H9 (cell line): ENCODE measurements at regions not wholly inside any gene's neighbourhood (a gene's known extent, or its start where the extent isn't known, plus 50 kb on each side); places are given as distances from the start of the nearest gene placed in this dataset.

ENCODE experiments used
- DNase-seq: peaks from one replicate; pipeline ENCODE4 v3.0.0-alpha.2; 2017
- H2AFZ ChIP-seq: one replicate; pipeline ENCODE4 v1.6.1; 2013; ENCODE audit warnings: mild to moderate bottlenecking, low read length, control low read depth, moderate library complexity
- H2AK5ac ChIP-seq: 2 replicates; pipeline ENCODE4 v1.6.1; 2013; ENCODE audit warnings: low read length, control low read depth, mixed read lengths; ENCODE audit not compliant: insufficient read length
- H2BK120ac ChIP-seq: one replicate; pipeline ENCODE4 v1.6.1; 2013; ENCODE audit warnings: low read depth, mild to moderate bottlenecking, low read length, control low read depth, inconsistent platforms; ENCODE audit not compliant: poor library complexity, severe bottlenecking
- H2BK12ac ChIP-seq: 2 replicates; pipeline ENCODE4 v1.6.1; 2013; ENCODE audit warnings: low read length, control low read depth, mixed read lengths, low read depth; ENCODE audit not compliant: insufficient read length
- H2BK15ac ChIP-seq: 2 replicates; pipeline ENCODE4 v1.6.1; 2013; ENCODE audit warnings: low read depth, low read length, control low read depth
- H2BK20ac ChIP-seq: one replicate; pipeline ENCODE4 v1.6.1; 2013; ENCODE audit warnings: low read depth, mild to moderate bottlenecking, low read length, control low read depth, inconsistent platforms; ENCODE audit not compliant: poor library complexity, severe bottlenecking
- H2BK5ac ChIP-seq: 2 replicates; pipeline ENCODE4 v1.6.1; 2013; ENCODE audit warnings: low read length, control low read depth, mixed read lengths; ENCODE audit not compliant: insufficient read length
- H3K14ac ChIP-seq: 2 replicates; pipeline ENCODE4 v1.6.1; 2013; ENCODE audit warnings: low read length, control low read depth; ENCODE audit not compliant: insufficient read depth
- H3K18ac ChIP-seq: 2 replicates; pipeline ENCODE4 v1.6.1; 2013; ENCODE audit warnings: low read depth, mild to moderate bottlenecking, mixed read lengths, low read length, control low read depth; ENCODE audit not compliant: insufficient read length
- H3K23ac ChIP-seq: 2 replicates; pipeline ENCODE4 v1.6.1; 2013; ENCODE audit warnings: low read length, control low read depth, mixed read lengths, low read depth; ENCODE audit not compliant: insufficient read length
- H3K23me2 ChIP-seq: 2 replicates; pipeline ENCODE4 v1.6.1; 2013; ENCODE audit warnings: low read depth, mild to moderate bottlenecking, mixed read lengths, low read length, control low read depth; ENCODE audit not compliant: insufficient read length, poor library complexity, severe bottlenecking
- H3K27ac ChIP-seq: 2 replicates; pipeline ENCODE4 v1.5.1; 2013; ENCODE audit warnings: low read length, control low read depth, mixed read lengths, low read depth; ENCODE audit not compliant: insufficient read length
- H3K27me3 ChIP-seq: 2 replicates; pipeline ENCODE4 v1.6.1; 2013; ENCODE audit warnings: low read length, control low read depth, inconsistent platforms; ENCODE audit not compliant: insufficient read depth
- H3K4ac ChIP-seq: 2 replicates; pipeline ENCODE4 v1.6.1; 2013; ENCODE audit warnings: low read depth, mild to moderate bottlenecking, control low read depth, inconsistent platforms, low read length, moderate library complexity
- H3K4me1 ChIP-seq: 2 replicates; pipeline ENCODE4 v1.6.1; 2013; ENCODE audit warnings: low read length, control low read depth, inconsistent platforms; ENCODE audit not compliant: insufficient read depth
- H3K4me2 ChIP-seq: 2 replicates; pipeline ENCODE4 v1.6.1; 2013; ENCODE audit warnings: low read length, control low read depth, mixed read lengths; ENCODE audit not compliant: insufficient read length, insufficient read depth
- H3K56ac ChIP-seq: 2 replicates; pipeline ENCODE4 v1.6.1; 2013; ENCODE audit warnings: low read depth, mild to moderate bottlenecking, mixed read lengths, low read length, control low read depth; ENCODE audit not compliant: insufficient read length
- H3K79me1 ChIP-seq: 2 replicates; pipeline ENCODE4 v1.6.1; 2013; ENCODE audit warnings: low read depth, mild to moderate bottlenecking, moderate library complexity, low read length, control low read depth, inconsistent platforms; ENCODE audit not compliant: insufficient read depth, poor library complexity, severe bottlenecking
- H3K79me2 ChIP-seq: 2 replicates; pipeline ENCODE4 v1.6.1; 2013; ENCODE audit warnings: low read length, control low read depth, inconsistent platforms; ENCODE audit not compliant: insufficient read depth
- H3K9ac ChIP-seq: 2 replicates; pipeline ENCODE4 v1.6.1; 2013; ENCODE audit warnings: low read length, control low read depth, mixed read lengths; ENCODE audit not compliant: insufficient read length; ENCODE audit errors: extremely low read depth
- H3K9me3 ChIP-seq: one replicate; pipeline ENCODE4 v1.6.1; 2013; ENCODE audit warnings: low read depth, low read length, inconsistent platforms; ENCODE audit not compliant: control insufficient read depth
- H3T11ph ChIP-seq: one replicate; pipeline ENCODE4 v1.6.1; 2013; ENCODE audit warnings: mild to moderate bottlenecking, low read length, control low read depth, inconsistent platforms
- H4K20me1 ChIP-seq: one replicate; pipeline ENCODE4 v1.6.1; 2013; ENCODE audit not compliant: control insufficient read depth, insufficient read length, insufficient read depth
- H4K5ac ChIP-seq: 2 replicates; pipeline ENCODE4 v1.6.1; 2013; ENCODE audit warnings: low read depth, mild to moderate bottlenecking, mixed read lengths, low read length, control low read depth; ENCODE audit not compliant: insufficient read length
- H4K8ac ChIP-seq: replicated peaks from 2 replicates; pipeline ENCODE4 v1.6.1; 2013; ENCODE audit warnings: low read length, control low read depth, mixed read lengths, low read depth; ENCODE audit not compliant: insufficient read length
- H4K91ac ChIP-seq: 2 replicates; pipeline ENCODE4 v1.6.1; 2013; ENCODE audit warnings: low read depth, mild to moderate bottlenecking, moderate library complexity, mixed read lengths, low read length, control low read depth; ENCODE audit not compliant: insufficient read length
- H3K27ac Mint-ChIP-seq, 3 experiments: 2 replicates in 2 of 3; 3 replicates in 1 of 3; pipeline ENCODE4 v1.8.0; 2020 to 2021; ENCODE audit warnings: mixed read lengths in 3 of 3, mild to moderate bottlenecking in 1 of 3, moderate library complexity in 1 of 3
- H3K27me3 Mint-ChIP-seq: 2 replicates; pipeline ENCODE4 v1.8.0; 2021; ENCODE audit warnings: low read depth, mild to moderate bottlenecking, moderate library complexity, mixed read lengths
- H3K36me3 Mint-ChIP-seq, 3 experiments: 2 replicates in 2 of 3; 3 replicates in 1 of 3; pipeline ENCODE4 v1.8.0; 2020 to 2021; ENCODE audit warnings: low read depth in 3 of 3, mixed read lengths in 3 of 3; ENCODE audit not compliant: insufficient read depth in 1 of 3
- H3K4me1 Mint-ChIP-seq, 2 experiments: 2 replicates each; pipeline ENCODE4 v1.8.0; 2020; ENCODE audit warnings: mixed read lengths in 2 of 2
- H3K4me3 Mint-ChIP-seq, 2 experiments: 2 replicates in 1 of 2; 3 replicates in 1 of 2; pipeline ENCODE4 v1.8.0; 2020 to 2021; ENCODE audit warnings: mild to moderate bottlenecking in 2 of 2, mixed read lengths in 2 of 2, moderate library complexity in 1 of 2
- H3K9me3 Mint-ChIP-seq, 2 experiments: 2 replicates in 1 of 2; 3 replicates in 1 of 2; pipeline ENCODE4 v1.8.0; 2020; ENCODE audit warnings: mild to moderate bottlenecking in 2 of 2, mixed read lengths in 2 of 2, moderate library complexity in 1 of 2
- CTCF ChIP-seq: fragments of 200-600 bp; sonication (generic); conservative IDR thresholded peaks from 3 replicates; pipeline ENCODE4 v1.8.0; 2021; ENCODE audit warnings: antibody characterized with exemption, mild to moderate bottlenecking
- WGBS: extraction: QIAGEN DNeasy Blood & Tissue Kit; methylation state at CpG from one replicate; pipeline ENCODE4 v1.1.7; 2013; ENCODE audit warnings: missing lambda C conversion rate, low lambda C conversion rate, mixed read lengths; ENCODE audit not compliant: insufficient read length; ENCODE audit errors: extremely low coverage; 5-methylcytosine and 5-hydroxymethylcytosine counted together

GRCh38 chr7:80070391-80070790, 64.2 kb upstream of the GNAI1 start:
- TF ChIP-seq CTCF = no peak
- H3K79me2 ChIP-seq = no peaks in the 10 kb centered on the region

More at GRCh38 chr7:80070391-80070790, 64.2 kb upstream of the GNAI1 start:
- Histone ChIP-seq H4K5ac (no peak overlapping the region), H3K79me1 (no peaks in the 10 kb centered on the region), H4K91ac (no peak overlapping the region), H3K27ac (no peak overlapping the region), H3K4ac (no peak overlapping the region), H3K27me3 (no peaks in the 10 kb centered on the region), H3K18ac (no peak overlapping the region), H3T11ph (no peak overlapping the region), H4K20me1 (no peaks in the 10 kb centered on the region), H3K9me3 (peaks cover 5% of the 10 kb centered on the region), H3K4me2 (no peak overlapping the region), H2AFZ (no peak overlapping the region), H3K23ac (no peak overlapping the region), H2BK120ac (no peak overlapping the region), H3K56ac (no peak overlapping the region), H2BK20ac (no peak overlapping the region), H3K9ac (no peak overlapping the region), H3K23me2 (no peaks in the 10 kb centered on the region), H2BK15ac (no peak overlapping the region), H4K8ac (no peak overlapping the region), H3K4me1 (no peaks in the 10 kb centered on the region), H2BK5ac (no peak overlapping the region), H3K14ac (no peak overlapping the region), H2BK12ac (no peak overlapping the region), H2AK5ac (no peak overlapping the region)
- Mint-ChIP-seq H3K27me3 (peaks cover 1% of the 10 kb centered on the region; the same call in 1 of the 2 replicates), H3K36me3 (peaks cover 8 to 18% (median 18%) of the 10 kb centered on the region in 3 experiments), H3K4me3 (no peak overlapping the region), H3K4me1 (no peaks in the 10 kb centered on the region; a peak in 1 of 4 replicates), H3K9me3 (peaks cover 18 to 24% of the 10 kb centered on the region in 2 experiments), H3K27ac (no peak overlapping the region)
- no CpG with 5 or more reads among the region's 2 CpGs for WGBS
- no peak for DNase-seq
